GM21619 (cell line): ENCODE measurements at regions not wholly inside any gene's neighbourhood (a gene's known extent, or its start where the extent isn't known, plus 50 kb on each side); places are given as distances from the start of the nearest gene placed in this dataset.
"Not testable (repeated sequence)": the region's sequence is repeated elsewhere in the genome, so short reads cannot be mapped to it uniquely, and the experiment has no call there.

Experiments used
- ATAC-seq: cut with Tn5 transposase; IDR thresholded peaks from one replicate; pipeline ENCODE4 v1.9.1; 2021; ENCODE audit not compliant: unreplicated experiment

GRCh38 chr12:54799966-54800365, 54.4 kb upstream of the MUCL1 start:
- ATAC-seq: not testable (repeated sequence)

GRCh38 chr12:54798651-54799050, 55.7 kb upstream of the MUCL1 start:
- ATAC-seq: no peak

- no peak for ATAC-seq
These were observed 57.3 kb upstream of the MUCL1 start for GRCh38 chr12:54796991-54797390.

GRCh38 chr12:54795644-54796043, 58.7 kb upstream of the MUCL1 start:
- ATAC-seq: no peak

GRCh38 chr12:54786081-54786480, 68.2 kb upstream of the MUCL1 start:
- ATAC-seq: no peak

- ATAC-seq: no peak
These were observed 70.2 kb upstream of the MUCL1 start for GRCh38 chr12:54784115-54784514.

GRCh38 chr12:54777031-54777430, 77.3 kb upstream of the MUCL1 start:
- ATAC-seq: not testable (repeated sequence)

GRCh38 chr12:54773593-54773992, 80.7 kb upstream of the MUCL1 start:
- ATAC-seq: no peak

- ATAC-seq: no peak
These were observed 88.7 kb upstream of the MUCL1 start for GRCh38 chr12:54765652-54766051.

- ATAC-seq: no peak
These were observed 91.9 kb upstream of the MUCL1 start for GRCh38 chr12:54762390-54762789.

- peak; percentile 61 for ATAC-seq
These were observed 94.6 kb upstream of the MUCL1 start for GRCh38 chr12:54759751-54760150.

GRCh38 chr12:54751493-54751892, 102.8 kb upstream of the MUCL1 start:
- no peak for ATAC-seq

GRCh38 chr12:54749191-54749818, 101.1 kb upstream of the DCD start:
- no peak for ATAC-seq

- ATAC-seq: no peak
These were observed 96.4 kb upstream of the DCD start for GRCh38 chr12:54744590-54744989.

GRCh38 chr12:54740882-54741281, 92.7 kb upstream of the DCD start:
- no peak for ATAC-seq

- no peak for ATAC-seq
These were observed 88.4 kb upstream of the DCD start for GRCh38 chr12:54736549-54736948.

GRCh38 chr12:54734196-54734950, 86.2 kb upstream of the DCD start:
- ATAC-seq: no peak

GRCh38 chr12:54725233-54725843, 77.2 kb upstream of the DCD start:
- ATAC-seq: no peak

GRCh38 chr12:54723379-54724256, 75.5 kb upstream of the DCD start:
- peak; percentile 56 for ATAC-seq

- ATAC-seq: no peak
These were observed 73.1 kb upstream of the DCD start for GRCh38 chr12:54721312-54721711.

- no peak for ATAC-seq
These were observed 71.5 kb upstream of the DCD start for GRCh38 chr12:54719691-54720090.
